ENCODE measurements at regions not wholly inside any gene's neighbourhood (a gene's known extent, or its start where the extent isn't known, plus 50 kb on each side); places are given as distances from the start of the nearest gene placed in this dataset.

- Histone ChIP-seq H3K23ac (ENCODE audit: insufficient read length) (no peak overlapping the region), H2BK20ac (ENCODE audit: low read length) (no peak overlapping the region), H3K14ac (ENCODE audit: insufficient read length) (no peak overlapping the region), H3K27ac (ENCODE audit: low read depth, low read length) (no peak overlapping the region), H4K8ac (ENCODE audit: extremely low read depth, insufficient read depth, low read length) (no peak overlapping the region), H2BK120ac (replicated peaks; ENCODE audit: low read depth, low read length) (no peak overlapping the region), H3K56ac (replicated peaks; ENCODE audit: insufficient read length, low read depth, low read length) (no peak overlapping the region), H3K4me2 (ENCODE audit: insufficient read depth in 1 of 2, low read depth in 2 of 2, low read length in 2 of 2) (no peak overlapping the region), H4K91ac (replicated peaks; ENCODE audit: insufficient read length, low read length) (no peak overlapping the region), H3K4me1 (replicated peaks in 1 of 4; ENCODE audit: control insufficient read depth in 3 of 4, insufficient read depth in 4 of 4, low read length in 3 of 4) (no peaks in the 10 kb centered on the region; a peak in 2 of 7 replicates), H2BK12ac (ENCODE audit: low read depth, low read length) (no peak overlapping the region), H3K36me3 (ENCODE audit: control insufficient read depth in 2 of 4, insufficient read depth in 4 of 4, low read length in 3 of 4) (no peaks in the 10 kb centered on the region), H3K79me2 (ENCODE audit: control insufficient read depth in 1 of 2, insufficient read depth in 2 of 2, low read length in 2 of 2) (no peaks in the 10 kb centered on the region), H3K9me3 (ENCODE audit: insufficient read depth in 2 of 2, low read depth in 1 of 2, low read length in 1 of 2) (no peaks in the 10 kb centered on the region), H2BK5ac (ENCODE audit: low read depth, low read length) (no peak overlapping the region; the same call in 1 of the 2 replicates), H3K27me3 (replicated peaks in 1 of 4; ENCODE audit: control insufficient read depth in 3 of 4, extremely low read depth in 1 of 4, insufficient read depth in 3 of 4, low read length in 3 of 4) (no peaks in the 10 kb centered on the region; a peak in 1 of 7 replicates), H2AFZ (ENCODE audit: low read length) (no peak overlapping the region), H2AK5ac (ENCODE audit: low read depth, low read length) (no peak overlapping the region), H3K4me3 (ENCODE audit: extremely low read depth in 1 of 4, insufficient read depth in 2 of 4, low read depth in 3 of 4, low read length in 4 of 4) (no peak overlapping the region), H3K4ac (replicated peaks; ENCODE audit: insufficient read length, low read depth, low read length) (no peak overlapping the region), H3K23me2 (ENCODE audit: low read depth, low read length) (no peaks in the 10 kb centered on the region), H4K20me1 (replicated peaks in 1 of 2; ENCODE audit: control insufficient read depth in 1 of 2, insufficient read depth in 2 of 2, low read length in 2 of 2) (no peaks in the 10 kb centered on the region), H3K9ac (replicated peaks in 1 of 4; ENCODE audit: extremely low read depth in 1 of 4, low read depth in 3 of 4, low read length in 3 of 4) (no peak overlapping the region), H3K79me1 (ENCODE audit: low read depth, low read length) (no peaks in the 10 kb centered on the region), H4K5ac (ENCODE audit: insufficient read length, low read depth, low read length) (no peak overlapping the region), H2BK15ac (ENCODE audit: low read length) (peak overlapping the region; percentile 20; the same call in 1 of the 2 replicates), H3K18ac (ENCODE audit: extremely low read depth, low read length) (no peak overlapping the region)
- FAIRE-seq (no peak), DNase-seq (ENCODE audit: low read depth in 1 of 2, low spot score in 2 of 2) (no peak)
- POLR2A ChIA-PET (ENCODE audit: partially characterized antibody), result no interaction called here
- WGBS, 2 experiments (ENCODE audit: extremely low coverage in 1 of 2, insufficient coverage in 1 of 2, insufficient read length in 1 of 2, insufficient replicate concordance in 2 of 2, low coverage in 1 of 2, low lambda C conversion rate in 2 of 2, missing lambda C conversion rate in 1 of 2), result 90% methylated on average over 5 of the region's 5 CpGs; no CpG with 5 or more reads in 1 of the 2 experiments
- TF ChIP-seq USF2 (IDR thresholded peaks at IDR 0.05; ENCODE audit: low read length) (no peak), TBP (IDR thresholded peaks at IDR 0.05; ENCODE audit: low read depth, low read length) (no peak), RAD21 (IDR thresholded peaks at IDR 0.05 in 1 of 2, conservative IDR thresholded peaks at IDR 0.05 in 1 of 2; ENCODE audit: low read depth in 2 of 2, low read length in 2 of 2) (no peak), HDAC6 (IDR thresholded peaks at IDR 0.05; ENCODE audit: low read depth, low read length) (no peak), E2F6 (IDR thresholded peaks at IDR 0.05) (no peak), SUZ12 (IDR thresholded peaks at IDR 0.05; ENCODE audit: low read length) (no peak), SRF (IDR thresholded peaks at IDR 0.05; ENCODE audit: low read depth, low read length) (no peak), POLR2A (IDR thresholded peaks at IDR 0.05; ENCODE audit: control extremely low read depth in 1 of 2, low read depth in 2 of 2, low read length in 2 of 2) (no peak), FOSL1 (IDR thresholded peaks at IDR 0.05; ENCODE audit: insufficient read depth, low read depth, low read length) (no peak), BACH1 (IDR thresholded peaks at IDR 0.05; ENCODE audit: low read length) (no peak), MAX (IDR thresholded peaks at IDR 0.05) (no peak)
- CTCF ChIA-PET (ENCODE audit: partially characterized antibody), result interaction anchor here (0.8 to 1.6 kb wide), 3 partner anchors 40 to 115 kb away, joined by 3 to 5 read pairs (median 4); no protein-coding TSS in a partner anchor
Observed at GRCh38 chr9:129266536-129266935, 88.5 kb upstream of the IER5L start.
